ENCODE measurements at regions not wholly inside any gene's neighbourhood (a gene's known extent, or its start where the extent isn't known, plus 50 kb on each side); places are given as distances from the start of the nearest gene placed in this dataset.
A peak's percentile ranks its signal among the peaks of the same experiment; 100 is the strongest.

DNA sequence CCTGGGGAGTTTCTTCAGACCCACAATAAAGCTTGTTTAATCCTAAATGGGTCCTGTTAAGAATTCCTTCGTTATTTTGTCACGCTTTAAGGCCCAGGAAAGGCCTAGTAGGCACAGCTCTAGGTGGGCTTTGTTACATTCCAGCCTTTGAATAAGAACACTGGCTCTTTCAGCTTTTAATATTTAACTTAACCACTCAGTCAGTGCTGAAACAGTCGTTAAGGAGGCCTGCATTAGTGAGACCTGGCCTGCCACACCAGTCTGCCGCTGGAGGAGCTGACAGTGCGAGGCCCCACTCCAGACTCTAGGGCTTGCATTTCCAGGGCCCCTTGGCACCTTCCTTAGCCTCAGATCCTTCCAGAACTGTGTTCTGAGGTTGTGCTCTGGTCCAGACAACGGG, 351.4 kb downstream of the GLRX3 start:
- ATAC-seq (no peak), DNase-seq (no peak)

DNA sequence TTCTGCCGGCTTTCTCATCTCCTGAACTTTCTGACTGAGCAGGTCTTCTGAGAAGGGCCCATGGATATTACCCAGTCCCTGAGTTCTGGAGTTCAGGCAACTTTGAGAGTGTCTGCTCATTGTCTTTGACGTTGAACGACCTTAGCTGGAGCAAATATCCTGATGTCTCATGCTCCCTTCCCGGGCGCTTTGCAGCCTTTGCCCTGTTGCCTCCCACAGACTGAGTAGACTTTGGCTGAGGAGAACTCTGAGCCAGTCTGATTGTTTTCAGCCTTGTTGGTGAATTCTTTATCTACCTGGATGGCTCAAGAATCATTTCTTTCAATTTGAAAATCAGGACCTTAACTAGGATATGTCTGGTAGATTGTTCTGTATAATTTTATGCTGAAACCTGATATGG, 353.7 kb downstream of the GLRX3 start:
- DNase-seq, result no peak
- ATAC-seq, result no peak

DNA sequence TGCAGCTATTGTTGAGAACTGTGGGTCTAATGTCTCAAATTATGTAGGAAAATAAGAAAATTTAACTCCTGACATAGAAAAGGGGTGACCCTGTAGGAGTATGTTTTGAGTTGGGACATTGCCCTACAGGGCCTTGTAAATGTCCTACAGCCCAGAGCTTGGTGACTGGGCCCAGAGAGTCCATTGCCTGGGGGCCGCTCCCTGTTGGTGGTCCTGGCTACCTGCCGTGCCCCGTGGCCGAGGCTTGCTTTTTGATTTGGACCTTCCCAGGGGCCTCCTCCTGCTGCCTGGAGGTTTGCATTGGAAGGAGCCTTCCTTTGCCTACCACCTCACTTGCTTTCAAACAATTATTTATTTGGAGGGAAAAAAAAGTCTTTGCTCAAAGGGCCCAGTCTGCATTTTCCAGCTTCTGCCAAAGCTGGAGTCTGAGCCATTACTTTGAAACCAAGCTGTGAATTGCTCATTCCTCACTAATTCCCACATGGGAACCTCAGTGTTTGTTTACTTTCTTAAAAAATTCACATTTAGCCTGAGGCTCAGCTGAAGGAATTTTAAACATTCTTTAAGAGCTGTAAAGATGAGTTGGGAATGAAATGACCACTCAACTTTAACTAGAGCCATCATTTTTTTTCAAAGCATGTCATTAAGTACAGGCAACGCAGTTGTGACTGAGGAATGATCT, 355.0 kb downstream of the GLRX3 start:
- DNase-seq, result no peak
- no peak for ATAC-seq

DNA sequence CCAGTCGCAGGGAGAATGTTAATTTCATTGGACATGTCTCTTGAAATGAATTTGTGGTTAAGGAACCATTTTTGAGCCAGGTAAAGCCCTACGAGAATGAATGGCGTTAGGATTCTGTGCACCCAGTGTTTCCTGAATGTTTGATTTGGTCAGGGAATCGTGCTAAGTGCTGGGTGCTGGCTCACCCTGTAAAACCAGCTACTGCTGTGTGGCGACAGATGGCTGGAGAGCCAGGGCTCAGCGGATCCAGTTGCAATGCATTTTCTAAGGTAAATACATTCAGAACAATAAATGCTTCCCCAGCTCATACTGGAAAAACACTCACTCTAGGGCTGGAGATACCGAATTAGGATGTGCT, 355.5 kb downstream of the GLRX3 start:
- DNase-seq, result no peak
- ATAC-seq, result no peak

DNA sequence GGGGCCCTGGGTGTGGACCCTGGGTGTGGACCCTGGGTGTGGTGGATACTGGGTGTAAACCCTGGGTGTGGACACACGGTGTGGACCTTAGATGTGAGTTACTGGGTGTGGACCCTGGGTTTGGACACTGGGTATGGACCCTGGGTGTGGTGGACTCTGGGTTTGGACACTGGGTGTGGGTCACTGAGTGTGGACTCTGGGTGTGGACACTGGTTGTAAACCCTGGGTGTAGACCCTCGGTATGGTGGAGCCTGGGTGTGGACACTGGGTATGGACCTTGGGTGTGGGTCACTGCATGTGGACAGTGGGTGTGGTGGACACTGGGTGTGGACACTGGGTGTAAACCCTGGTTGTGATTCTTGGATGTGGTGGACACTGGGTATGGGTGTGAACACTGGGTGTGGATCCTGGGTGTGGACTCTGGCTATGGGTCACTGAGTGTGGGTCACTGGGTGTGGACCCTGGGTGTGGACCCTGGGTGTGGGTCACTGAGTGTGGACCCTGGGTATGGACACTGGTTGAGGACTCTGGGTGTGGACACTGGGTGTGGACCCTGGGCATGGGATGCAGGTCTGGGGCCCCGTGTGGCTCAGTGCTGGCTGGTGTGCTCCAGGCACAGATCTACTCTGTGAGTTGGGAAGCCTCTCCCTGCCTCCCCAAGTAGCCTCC, 356.2 kb downstream of the GLRX3 start:
- no peak for DNase-seq
- ATAC-seq, result no peak

DNA sequence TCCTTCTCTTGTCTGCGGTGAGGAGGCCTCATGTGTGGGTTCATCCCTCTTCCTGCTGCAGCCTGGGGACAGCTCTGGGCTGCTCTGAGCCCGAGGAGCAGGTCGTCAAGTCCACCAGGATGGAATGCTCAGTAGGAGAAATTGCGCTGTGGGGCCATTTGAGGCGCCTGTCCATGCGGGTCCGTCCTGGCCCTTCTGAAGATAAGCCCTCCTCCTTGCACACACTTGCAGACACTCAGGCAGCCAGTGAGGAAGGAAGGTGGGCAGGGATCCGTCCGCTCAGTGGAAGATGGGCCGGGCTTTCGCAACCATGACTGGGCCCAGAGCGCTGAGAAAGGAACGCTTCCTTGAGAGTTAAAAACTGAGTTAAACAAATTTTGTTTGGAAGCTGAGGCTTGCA, 356.8 kb downstream of the GLRX3 start:
- DNase-seq (no peak), ATAC-seq (no peak)

DNA sequence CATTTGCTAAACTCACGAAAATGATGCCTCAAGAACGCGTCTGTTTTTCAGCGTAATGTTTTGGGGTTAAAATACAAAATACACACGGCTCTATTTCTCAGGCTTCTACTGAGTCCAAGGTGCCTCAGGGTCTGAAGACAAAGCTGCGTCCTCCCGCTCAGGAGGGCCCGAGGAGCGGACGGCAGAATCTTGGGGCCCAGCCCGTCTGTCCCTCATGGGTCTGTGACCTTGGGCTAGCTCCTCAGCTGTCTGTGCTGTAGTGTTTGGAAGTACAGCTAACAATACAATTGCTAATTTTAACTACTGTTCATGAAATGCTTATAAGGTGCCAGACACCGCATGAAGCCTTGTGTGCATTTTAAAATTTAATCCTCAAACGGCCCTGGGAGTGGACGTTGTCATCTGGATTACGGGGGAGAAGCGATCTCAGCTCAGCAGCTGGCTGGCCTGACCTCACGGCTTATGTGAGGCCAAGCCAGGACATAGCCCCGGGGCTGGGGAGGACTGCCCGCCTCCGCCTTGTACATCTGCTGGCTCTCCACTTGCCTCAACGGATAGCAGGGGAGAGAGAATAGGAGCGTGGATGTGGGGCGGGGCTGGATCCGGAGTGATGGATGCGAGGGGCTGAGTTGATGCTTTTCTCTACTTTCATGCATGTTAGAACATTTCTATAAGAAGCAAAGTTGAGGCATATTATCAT, 357.4 kb downstream of the GLRX3 start:
- no peak for DNase-seq
- ATAC-seq, result no peak

DNA sequence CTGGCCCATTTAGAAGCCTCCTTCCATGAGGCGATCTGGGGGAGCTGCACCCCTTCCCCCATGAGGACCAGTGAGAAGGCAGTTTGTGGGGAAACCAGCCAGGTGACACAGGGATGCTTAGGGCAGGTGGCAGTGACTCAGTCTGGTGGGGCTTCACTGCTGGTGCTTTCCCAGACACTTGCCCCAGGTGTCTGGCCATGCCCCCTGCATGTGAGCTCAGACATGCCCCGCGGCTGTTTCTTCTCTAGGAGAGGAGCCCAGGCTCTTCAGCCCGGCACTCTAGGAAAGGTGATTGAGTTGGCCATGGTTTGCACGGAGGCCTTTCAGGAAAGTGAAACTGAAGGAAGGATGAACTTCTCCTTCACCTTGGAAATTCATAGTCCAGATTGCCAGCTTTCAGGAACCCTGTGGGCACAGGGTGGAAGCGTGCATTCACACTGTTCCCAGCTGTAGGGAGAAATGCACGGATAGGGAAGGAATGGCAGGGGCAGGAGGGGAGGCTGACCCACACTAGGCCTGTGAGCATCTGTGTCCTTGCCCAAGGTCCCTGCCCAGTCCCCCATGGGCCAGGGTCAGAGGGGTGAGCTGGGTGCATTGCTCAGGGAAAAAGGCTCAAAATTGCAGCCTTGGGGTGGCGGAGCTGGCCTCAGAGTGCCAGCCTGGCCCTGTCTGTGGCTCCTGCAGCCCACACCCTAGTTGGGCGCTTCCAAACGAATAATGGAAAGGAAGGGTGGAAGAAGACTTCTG, 359.1 kb downstream of the GLRX3 start:
- DNase-seq, result no peak
- no peak for ATAC-seq

DNA sequence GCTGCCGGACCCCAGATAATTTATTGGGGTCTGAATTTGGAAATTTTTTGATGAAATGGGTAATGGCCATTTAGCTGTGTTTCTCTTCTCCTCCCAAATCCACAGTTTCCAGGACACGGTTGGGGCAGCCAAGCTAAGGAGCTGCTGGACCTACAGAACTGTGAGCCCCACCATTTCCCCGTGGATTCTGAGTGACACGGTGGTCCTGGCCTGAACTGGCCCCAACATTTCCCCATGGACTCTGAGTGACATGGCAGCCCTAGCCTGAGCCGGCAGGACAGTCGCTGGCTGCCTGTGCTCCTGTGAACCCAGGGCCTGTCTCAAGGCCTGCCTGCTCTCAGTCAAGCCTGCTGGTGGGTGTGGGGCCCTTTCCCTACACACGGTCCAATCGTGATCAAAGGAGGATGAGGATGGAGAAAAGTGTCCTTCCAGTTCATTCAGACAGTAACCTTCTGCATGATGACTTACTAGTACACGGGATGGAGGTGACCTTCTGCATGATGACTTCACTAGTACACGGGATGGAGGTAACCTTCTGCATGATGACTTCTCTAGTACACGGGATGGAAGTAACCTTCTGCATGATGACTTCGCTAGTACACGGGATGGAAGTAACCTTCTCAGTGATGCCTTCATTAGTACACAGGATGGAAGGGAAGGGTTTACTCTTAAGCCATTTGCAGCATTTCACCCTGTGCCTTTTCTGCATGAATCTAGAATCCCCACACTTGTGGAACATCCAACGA, 359.9 kb downstream of the GLRX3 start:
- ATAC-seq (no peak), DNase-seq (no peak)

DNA sequence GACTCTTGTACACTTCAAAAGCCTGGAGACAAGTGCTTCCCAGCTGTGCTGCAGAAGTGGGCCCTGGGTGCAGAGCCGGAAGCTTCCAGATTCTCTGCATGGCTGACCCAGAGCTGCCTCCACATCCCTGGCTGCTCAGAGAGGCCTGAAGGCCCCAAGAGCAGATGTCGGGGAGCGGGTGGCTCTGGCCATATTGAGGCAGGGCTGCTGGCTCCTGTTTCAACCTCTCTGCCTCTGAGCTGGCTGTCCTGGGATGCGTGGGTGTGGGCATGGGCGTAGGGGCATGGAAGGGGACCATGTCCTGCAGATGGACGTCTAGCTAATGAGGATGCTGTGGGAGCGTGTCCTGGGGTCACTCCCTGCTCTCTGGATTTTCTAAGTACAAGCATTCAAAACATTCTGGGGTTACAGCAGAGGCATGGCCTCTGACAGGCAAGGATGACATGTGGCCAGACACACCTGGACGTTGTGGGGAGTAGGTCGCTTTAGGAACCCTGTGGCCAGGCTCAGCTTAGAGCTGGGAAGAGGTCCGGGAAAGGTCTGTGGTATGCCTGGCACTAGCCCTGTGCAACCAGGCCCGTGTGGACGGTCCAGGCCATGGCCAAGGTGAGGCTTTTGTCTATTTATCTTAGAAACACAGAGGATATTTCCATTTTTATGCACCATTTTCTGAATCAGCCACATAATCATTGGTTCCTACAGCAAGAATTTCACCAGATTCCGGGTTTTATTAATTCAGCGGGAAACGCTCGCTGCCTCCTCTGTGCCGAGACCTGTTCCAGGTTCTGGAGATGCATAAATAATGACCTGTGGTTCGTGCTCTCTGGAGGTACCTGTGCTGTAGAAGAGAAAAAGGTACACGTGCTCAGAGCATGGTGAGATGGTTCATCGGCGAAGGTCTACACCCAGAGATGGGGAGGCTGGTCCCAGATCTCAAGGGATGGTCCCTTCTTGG, 361.1 kb downstream of the GLRX3 start:
- no peak for ATAC-seq
- DNase-seq, result no peak

DNA sequence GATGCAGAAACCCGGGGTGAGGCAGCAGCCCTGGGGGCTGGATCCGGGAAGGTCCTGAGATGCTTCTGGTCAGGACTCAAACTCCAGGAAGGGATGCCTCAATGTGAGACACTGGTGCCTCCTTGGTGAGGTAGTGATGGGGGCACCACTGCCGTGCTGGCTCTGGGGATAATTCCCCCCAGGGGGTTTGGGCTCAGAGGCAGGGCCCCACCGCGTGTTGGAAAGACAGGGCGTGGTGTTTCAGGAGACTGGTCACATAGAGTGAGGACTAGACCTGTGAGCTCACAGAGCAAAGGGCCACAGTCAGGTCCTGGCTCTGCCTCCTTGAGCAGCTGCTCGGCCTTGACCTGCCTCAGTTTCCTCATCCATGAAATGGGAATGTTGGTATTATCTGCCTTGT, 361.9 kb downstream of the GLRX3 start:
- no peak for ATAC-seq
- no peak for DNase-seq

DNA sequence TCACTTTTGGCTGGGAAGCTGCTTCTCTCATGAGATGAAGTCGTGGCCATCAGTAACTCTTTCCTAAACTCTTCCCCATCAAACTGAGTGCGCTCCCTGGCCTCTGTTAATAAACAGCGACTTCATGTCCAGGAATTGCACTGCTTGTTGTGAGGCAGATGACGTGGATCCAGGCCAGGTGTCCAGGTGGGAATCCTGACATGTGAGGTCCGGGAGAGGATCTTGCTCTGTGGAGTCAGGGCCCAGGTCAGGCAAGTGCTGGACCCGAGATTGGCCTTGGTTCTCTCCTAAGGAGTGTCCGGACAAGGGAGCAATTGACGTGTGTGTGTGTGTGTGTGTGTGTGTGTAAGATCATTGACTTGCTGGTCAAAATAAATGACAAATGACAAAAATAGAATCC, 362.7 kb downstream of the GLRX3 start:
- DNase-seq (no peak), ATAC-seq (no peak)

DNA sequence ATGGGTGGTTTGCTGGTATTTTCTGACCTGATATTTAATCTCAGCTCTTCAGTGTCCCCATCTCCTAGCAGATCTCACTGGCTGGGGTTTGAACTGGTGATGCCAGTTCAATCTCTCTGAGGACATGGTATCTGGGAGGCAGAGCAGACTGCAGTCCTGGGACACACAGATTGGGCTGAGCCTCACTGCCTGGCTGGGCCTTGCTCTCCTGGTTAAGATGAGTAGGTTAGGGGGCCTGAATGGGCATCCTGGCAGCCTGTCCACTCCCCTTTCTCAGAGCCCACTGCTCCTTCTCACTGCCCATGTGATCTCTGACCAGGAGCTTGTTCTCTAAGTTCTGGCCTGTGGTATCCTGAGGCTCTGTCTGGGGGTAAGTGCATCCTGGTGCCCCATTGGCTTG, 363.4 kb downstream of the GLRX3 start:
- no peak for ATAC-seq

DNA sequence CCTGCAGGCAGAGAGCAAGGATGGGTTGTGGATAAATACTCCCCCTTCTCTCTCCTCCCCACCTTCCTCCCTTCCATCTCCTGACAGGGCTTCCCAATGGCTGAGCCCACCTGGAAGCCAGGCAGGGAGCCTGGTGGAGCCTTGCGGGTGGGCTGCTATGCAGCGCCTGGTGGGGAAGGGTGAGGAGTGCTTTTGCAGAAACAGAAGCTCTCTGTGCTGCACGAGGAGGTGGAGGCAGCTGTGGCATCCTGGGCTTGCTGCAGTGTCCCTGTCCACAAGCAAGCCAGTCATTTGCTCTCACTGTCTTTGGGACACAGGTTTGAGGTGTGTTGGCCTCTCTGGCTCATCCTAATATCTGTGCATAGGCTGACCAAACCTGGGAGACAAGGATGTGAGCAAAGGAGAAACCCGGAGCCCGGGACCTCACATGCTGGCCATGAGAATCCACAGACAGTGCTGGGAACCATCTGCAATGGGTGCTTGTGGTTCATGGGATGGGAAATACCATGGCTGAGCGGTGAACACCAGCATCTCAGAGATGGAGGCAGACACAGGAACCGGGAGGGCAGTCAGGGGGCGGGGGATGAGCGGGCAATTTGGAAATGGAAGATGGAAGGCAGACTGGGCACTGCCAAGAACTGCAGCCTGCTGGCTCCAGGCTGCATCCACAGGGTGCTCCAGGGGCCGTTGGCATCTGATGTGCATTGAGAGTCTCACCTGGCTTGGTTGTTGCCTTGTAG, 364.2 kb downstream of the GLRX3 start:
- ATAC-seq (no peak), DNase-seq (no peak)

More for the DNA sequence above, 363.4 kb downstream of the GLRX3 start:
- DNase-seq, result no peak

DNA sequence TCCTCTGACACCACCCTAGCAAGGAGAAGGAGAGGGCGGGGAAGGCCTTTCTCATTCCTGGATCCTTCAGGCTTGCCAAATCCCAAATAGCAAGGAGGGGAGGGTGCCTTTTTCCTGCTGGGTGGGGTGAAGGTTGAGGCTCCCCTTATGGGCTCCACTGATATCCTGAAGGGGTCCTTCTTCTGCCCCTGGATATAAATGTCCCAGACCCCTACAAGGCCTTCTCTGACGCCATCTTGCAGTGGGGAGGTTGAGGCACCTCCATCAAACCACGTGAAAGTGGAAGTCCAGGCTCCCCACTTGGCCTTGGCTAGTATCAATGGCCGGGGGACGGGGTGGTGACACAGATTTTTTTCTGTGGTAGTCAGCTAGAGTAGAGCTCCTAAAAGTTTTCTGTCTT, 371.3 kb downstream of the GLRX3 start:
- no peak for ATAC-seq

DNA sequence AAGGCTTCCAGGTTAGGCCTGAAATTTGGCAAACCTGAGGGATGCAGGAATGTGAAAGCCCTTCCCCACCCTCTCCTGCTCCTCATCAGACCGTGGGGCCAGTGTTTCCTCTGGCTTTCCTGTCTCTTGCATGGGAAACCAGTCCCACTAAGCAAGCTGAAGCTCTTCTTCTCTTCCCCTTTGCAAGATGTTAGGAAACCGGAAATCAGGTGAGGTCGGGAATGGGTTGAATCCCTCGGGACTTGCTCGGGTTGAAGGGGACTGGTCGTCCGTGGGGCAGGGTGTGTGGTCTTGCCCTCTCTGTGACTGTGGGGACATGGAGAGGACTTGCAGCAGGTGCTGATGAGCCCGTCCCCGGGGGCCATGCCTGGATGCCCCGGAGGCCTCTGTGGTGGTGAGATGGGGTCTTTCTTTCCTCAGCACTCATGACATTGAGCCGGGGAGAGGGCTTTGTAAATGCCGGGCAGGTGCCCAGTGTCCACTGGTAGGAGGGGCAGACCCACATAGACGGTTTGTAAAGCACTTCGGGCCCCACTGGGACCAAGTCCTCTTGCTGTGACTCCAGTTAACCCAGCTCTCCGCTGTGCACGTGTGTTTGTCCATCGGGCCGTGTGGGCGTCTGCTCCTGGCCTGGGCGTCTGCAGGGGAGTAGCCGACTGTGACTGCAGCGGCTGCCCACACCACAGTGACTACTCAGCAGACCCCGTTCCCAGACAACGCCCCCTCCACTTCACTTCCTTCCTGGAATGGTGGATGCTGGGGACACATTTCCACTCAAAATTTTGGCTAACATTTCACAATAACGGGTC, 373.9 kb downstream of the GLRX3 start:
- DNase-seq (no peak), ATAC-seq (no peak)

More for the DNA sequence above, 371.3 kb downstream of the GLRX3 start:
- DNase-seq, result no peak

DNA sequence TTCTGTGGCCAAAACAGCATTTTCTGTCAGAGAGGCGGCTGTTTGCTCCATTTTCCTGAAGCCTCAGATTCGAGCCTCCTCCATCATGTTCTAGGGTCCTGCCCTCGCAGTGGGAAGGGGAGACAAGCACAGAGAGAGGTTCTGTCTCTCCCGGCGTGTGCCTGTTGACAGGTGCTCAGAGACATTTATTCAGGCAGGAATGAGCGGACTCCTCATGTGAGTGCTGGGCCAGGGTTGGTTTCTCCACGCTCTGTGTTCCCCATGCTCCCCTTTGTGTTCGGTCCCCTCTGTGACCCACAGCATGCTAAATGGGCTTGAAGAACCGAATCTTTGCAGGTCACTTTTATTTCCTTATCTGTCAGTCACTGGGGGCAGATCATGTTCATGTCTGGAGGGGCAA, 374.6 kb downstream of the GLRX3 start:
- DNase-seq (no peak), ATAC-seq (no peak)

DNA sequence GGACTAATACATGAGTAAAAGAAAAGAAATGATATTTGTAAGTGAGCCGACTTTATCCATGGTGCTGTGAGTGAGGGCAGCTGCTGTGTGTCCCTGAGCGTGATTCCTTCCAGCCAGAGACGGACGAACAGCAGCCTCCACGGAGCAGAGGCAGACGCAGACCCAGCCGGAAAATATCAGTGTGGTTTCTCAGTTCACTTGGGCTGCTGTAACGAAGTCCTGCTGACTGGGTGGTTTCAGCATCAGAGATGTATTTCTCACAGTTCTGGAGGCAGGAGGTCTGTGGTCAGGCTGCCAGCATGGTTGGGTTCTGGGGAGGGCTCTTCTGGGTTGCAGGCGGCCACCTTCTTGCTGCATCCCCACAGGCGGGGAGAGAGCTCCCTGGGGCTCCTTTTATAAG, 375.6 kb downstream of the GLRX3 start:
- no peak for DNase-seq
- ATAC-seq, result no peak

DNA sequence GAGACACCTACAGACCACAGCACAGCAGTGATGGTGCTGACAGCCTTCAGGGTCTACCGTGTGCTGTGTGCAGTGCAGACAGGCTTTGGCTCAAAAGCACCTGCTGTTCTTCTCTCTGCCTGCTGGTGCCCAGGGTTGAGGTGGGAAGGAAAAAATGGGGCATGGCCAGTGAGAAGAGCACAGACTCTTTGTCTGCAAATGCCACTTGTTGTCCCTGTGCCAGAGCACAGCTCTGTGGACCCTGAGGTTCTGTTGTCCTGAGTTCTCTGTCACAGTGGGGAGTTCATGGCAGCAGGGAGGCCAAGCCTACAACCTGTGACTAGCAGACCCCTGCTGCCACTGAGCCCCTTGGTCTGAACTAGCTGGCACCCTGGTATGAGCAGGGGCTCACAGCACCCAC, 376.7 kb downstream of the GLRX3 start:
- DNase-seq, result no peak
- ATAC-seq, result peak; percentile 7

All from stimulated activated naive CD8-positive, alpha-beta T cell treated with anti-CD3 and anti-CD28 coated beads, Interleukin-15, Interleukin-2, amounts not matched to agents 100 U/mL and 50 U/mL, for 24 hours (primary cell).